HL-60 (cell line): ENCODE measurements at regions not wholly inside any gene's neighbourhood (a gene's known extent, or its start where the extent isn't known, plus 50 kb on each side); places are given as distances from the start of the nearest gene placed in this dataset.

Experiments used
- GABPA ChIP-seq: IDR thresholded peaks from 2 replicates; pipeline ENCODE4 v1.6.1; 2012; ENCODE audit warnings: low read depth
- POLR2AphosphoS5 ChIP-seq: IDR thresholded peaks from 2 replicates; pipeline ENCODE4 v1.6.1; 2012; ENCODE audit warnings: low read depth
- SPI1 ChIP-seq: IDR thresholded peaks from 2 replicates; pipeline ENCODE4 v1.6.1; 2012; ENCODE audit warnings: low read depth, mild to moderate bottlenecking, borderline replicate concordance
- TF ChIP-seq, protein P1 (sequence below): IDR thresholded peaks from one replicate; pipeline ENCODE4 v1.5.1; 2011; ENCODE audit warnings: low read length, control low read depth, inconsistent platforms; ENCODE audit not compliant: insufficient read depth
- TF ChIP-seq, protein P2 (sequence below): IDR thresholded peaks from 2 replicates; pipeline ENCODE4 v1.6.1; 2012; ENCODE audit warnings: low read depth; ENCODE audit not compliant: insufficient replicate concordance

DNA sequence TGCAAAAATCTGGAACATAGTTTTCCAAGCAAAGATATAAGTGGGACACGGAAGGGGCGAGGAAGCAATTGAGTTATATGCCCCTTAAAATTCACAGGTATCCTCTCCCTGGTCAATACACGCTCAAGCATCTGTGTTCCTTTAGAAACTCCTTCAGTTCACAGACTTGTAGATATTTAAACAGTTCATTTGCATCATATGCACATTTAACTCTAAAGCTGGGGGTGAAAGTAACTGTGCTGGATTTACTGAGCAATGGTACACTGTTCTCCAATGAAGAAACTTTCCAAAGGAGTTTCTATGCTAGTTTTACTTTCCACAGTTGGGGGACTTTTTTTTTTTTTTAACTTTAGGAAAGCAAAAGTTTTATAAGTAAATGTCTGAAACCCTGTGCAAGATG, 293.0 kb upstream of the TNP1 start:
- TF ChIP-seq POLR2AphosphoS5 (no peak), SPI1 (no peak), GABPA (no peak)
- TF ChIP-seq, protein P1, sequence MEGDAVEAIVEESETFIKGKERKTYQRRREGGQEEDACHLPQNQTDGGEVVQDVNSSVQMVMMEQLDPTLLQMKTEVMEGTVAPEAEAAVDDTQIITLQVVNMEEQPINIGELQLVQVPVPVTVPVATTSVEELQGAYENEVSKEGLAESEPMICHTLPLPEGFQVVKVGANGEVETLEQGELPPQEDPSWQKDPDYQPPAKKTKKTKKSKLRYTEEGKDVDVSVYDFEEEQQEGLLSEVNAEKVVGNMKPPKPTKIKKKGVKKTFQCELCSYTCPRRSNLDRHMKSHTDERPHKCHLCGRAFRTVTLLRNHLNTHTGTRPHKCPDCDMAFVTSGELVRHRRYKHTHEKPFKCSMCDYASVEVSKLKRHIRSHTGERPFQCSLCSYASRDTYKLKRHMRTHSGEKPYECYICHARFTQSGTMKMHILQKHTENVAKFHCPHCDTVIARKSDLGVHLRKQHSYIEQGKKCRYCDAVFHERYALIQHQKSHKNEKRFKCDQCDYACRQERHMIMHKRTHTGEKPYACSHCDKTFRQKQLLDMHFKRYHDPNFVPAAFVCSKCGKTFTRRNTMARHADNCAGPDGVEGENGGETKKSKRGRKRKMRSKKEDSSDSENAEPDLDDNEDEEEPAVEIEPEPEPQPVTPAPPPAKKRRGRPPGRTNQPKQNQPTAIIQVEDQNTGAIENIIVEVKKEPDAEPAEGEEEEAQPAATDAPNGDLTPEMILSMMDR, result no peak
- TF ChIP-seq, protein P2, sequence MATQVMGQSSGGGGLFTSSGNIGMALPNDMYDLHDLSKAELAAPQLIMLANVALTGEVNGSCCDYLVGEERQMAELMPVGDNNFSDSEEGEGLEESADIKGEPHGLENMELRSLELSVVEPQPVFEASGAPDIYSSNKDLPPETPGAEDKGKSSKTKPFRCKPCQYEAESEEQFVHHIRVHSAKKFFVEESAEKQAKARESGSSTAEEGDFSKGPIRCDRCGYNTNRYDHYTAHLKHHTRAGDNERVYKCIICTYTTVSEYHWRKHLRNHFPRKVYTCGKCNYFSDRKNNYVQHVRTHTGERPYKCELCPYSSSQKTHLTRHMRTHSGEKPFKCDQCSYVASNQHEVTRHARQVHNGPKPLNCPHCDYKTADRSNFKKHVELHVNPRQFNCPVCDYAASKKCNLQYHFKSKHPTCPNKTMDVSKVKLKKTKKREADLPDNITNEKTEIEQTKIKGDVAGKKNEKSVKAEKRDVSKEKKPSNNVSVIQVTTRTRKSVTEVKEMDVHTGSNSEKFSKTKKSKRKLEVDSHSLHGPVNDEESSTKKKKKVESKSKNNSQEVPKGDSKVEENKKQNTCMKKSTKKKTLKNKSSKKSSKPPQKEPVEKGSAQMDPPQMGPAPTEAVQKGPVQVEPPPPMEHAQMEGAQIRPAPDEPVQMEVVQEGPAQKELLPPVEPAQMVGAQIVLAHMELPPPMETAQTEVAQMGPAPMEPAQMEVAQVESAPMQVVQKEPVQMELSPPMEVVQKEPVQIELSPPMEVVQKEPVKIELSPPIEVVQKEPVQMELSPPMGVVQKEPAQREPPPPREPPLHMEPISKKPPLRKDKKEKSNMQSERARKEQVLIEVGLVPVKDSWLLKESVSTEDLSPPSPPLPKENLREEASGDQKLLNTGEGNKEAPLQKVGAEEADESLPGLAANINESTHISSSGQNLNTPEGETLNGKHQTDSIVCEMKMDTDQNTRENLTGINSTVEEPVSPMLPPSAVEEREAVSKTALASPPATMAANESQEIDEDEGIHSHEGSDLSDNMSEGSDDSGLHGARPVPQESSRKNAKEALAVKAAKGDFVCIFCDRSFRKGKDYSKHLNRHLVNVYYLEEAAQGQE, result no peak
